Fibroblast of skin of right biceps (primary cell): ENCODE measurements at regions not wholly inside any gene's neighbourhood (a gene's known extent, or its start where the extent isn't known, plus 50 kb on each side); places are given as distances from the start of the nearest gene placed in this dataset.

Experiments used
- DNase-seq: peaks from one replicate; pipeline ENCODE4 v3.0.0-alpha.2; 2013

DNA sequence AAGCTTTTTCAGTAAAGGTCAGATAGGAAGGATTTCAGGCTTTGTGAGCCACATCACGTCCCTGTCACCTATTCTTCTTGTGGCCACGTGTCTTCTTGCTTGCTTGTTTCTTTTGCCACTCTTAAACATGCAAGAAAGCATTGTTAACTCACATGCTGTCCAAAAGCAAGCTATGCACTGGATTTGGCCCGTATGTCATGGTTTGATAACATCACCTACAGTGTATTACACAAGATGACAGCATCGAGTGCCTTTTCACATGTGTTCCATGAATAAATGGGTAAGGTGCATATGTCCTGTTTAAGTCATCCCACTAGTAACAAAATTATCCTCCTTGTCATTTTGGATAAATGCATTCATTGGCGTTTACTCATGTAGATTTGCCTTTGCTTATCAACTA is 468.0 kb upstream of the FAT1 start:
- no peak for DNase-seq

DNA sequence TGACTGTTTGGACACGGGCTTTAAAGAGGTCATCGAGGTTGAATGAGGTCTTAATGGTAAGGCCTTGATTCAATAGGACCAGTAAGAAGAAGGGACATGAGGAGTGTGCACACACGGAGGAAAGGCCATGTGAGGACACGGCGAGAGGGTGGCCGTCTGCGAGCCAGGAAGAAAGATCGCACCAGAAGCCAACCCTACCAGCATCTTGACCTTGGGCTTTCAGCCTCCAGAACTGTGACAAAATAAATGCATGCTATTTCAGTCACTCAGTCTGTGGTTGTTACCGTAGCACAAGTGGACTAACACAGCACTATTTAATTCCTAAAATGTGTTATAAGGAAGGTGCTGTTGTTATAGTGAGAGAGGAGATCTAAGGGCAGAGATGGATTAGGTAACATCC is 468.6 kb upstream of the FAT1 start:
- DNase-seq = no peak

DNA sequence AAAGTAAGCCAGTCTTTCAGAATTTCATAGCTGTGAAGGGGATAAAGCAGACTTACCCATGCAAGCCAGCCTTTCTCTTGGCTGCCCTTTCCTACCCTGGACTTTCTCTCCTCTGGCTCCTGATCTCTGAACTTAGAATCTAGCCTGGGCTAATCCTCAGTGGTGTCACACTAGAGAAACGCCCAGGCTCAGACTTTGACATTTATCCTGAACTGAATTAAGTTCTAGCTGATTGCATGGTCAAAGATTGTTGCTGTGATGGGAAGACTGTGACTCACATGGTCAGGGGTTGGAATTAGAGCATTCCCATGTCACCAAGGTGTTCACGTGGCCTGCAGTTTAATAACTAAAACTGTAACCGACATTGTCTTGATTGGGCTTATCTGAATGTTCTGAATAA is 469.5 kb upstream of the FAT1 start:
- DNase-seq = no peak

- no peak for DNase-seq
These were observed 480.8 kb upstream of the FAT1 start for GRCh38 chr4:187204389-187204918.

DNA sequence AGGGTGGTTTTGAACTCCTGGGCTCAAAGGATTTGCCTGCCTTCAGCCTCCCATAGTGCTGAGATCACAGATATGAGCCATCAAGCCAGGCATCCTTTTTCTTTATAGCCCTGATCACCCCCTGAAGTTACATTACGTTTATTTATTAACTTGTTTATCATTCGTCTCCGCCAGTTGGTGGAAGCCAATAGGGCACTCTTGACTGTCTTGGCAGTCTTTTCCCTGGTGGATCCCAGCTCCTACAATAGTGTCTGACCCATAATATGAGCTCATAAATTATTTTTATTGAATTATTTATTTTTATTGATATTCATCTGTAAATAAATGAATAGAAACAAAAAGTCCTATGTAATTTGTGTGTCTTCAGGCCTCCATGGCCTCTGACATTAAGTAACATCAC is 484.3 kb upstream of the FAT1 start:
- no peak for DNase-seq

- no peak for DNase-seq
These were observed 485.0 kb upstream of the FAT1 start for GRCh38 chr4:187208651-187209050.

DNA sequence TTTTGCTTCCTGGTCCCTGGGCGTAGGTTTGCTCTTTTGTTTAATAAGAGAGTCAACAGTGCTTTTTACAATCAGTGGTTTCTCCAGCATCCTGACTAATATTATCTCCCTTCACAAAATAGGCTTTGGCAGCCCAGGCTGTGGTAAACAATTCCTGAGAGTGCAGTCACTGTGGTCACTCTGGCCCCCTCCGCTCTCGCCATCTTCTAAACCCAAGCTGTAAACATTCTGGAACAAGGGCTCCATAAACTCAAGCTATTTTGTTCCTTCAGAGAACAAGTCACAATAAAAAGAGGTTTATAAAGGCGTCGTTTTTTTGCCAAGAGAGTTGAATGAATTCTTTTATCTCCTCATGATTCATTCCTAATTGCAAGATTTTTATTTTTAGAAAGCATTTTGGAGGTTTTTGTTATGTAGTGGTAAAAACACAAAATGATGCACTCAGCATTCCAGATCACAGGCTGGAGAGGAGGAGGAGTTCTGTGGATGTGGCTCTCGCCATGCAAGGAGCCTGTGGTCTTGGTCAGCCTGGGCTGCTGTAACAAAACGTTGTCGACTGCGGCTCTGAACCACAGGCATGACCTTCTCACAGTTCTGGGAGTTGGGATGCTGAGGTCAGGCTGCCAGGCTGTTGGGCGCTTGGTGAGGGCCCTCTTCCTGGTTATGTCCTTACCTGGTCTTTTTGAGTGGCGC is 486.4 kb upstream of the FAT1 start:
- DNase-seq = peak; percentile 44

DNA sequence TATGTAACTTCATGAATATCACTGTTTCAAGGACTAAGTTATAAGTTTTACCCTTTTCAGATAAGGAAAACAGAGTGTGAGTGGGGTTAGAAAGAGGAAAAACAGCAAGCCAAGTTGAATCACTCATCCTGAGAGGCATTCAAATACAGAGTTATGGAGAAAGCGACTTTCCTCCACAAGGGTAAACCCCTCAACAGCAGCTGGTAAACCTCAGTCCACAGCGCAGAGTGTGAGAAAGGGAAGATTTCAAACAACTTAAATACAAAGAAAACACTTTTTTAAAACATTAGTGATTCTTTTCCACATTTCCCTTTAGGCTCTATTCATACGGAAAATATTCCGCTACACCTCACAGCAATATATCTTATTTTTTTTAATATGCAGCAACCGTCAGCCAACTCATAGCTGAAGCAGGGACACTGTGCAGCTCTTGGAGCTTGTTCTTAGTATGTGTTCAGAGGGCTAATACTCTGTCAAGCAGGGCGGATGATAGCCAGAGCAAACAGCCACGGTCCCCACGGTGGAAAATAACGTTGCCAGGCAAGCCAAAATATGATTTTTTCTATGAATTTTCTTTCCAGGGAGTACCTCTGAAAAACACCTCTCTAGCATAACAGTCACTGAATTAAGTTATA is 488.9 kb upstream of the FAT1 start:
- DNase-seq = no peak

- DNase-seq = no peak
These were observed 491.8 kb upstream of the FAT1 start for GRCh38 chr4:187215438-187215837.

DNA sequence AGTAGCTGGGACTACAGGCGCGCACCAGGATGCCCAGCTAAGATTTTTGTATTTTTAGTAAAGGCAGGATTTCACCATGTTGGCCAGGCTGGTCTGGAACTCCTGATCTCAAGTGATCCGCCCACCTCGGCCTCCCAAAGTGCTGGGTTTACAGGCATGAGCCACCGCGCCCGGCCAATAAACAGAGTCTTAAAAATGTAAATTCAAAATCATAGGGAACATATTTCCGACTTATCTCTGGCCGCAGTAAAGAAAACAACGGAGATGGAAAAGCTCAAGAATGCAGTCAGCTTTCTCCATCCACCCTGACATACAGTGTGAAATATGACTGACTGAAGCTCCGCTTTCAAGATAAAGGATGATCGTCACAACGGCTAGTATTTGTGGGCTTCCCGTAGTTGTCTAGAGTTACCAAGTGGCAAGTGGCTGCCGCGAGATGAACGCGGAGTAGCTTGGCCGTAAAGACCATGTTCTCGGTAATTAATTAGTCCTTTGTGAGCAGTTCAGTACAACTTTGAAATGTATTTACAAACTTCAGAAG is 495.1 kb upstream of the FAT1 start:
- no peak for DNase-seq

GRCh38 chr4:187224560-187224959 is 500.9 kb upstream of the FAT1 start:
- no peak for DNase-seq

- no peak for DNase-seq
These were observed 504.4 kb upstream of the FAT1 start for GRCh38 chr4:187227907-187228704.

DNA sequence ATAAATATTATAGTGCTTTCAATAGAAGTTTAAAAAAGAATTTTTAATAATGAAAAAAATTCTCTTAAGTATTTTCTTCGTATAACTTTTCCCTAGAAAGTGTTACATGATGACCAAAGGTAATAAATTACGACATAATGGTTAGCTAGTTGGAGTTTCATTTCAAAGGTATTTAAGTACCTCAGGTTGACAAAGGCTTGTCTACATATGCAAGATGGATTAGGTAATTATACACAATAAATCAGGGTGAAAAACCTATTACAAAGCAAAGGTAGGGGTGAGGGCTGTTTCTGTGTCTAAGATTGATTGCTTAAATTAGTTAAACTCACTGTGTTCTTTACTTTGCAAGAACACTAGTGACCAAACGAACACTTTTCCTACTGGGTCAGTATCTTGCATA is 508.5 kb upstream of the FAT1 start:
- no peak for DNase-seq

- DNase-seq = no peak
These were observed 509.1 kb upstream of the FAT1 start for GRCh38 chr4:187232796-187233195.

- DNase-seq = no peak
These were observed 512.0 kb upstream of the FAT1 start for GRCh38 chr4:187235456-187236170.

DNA sequence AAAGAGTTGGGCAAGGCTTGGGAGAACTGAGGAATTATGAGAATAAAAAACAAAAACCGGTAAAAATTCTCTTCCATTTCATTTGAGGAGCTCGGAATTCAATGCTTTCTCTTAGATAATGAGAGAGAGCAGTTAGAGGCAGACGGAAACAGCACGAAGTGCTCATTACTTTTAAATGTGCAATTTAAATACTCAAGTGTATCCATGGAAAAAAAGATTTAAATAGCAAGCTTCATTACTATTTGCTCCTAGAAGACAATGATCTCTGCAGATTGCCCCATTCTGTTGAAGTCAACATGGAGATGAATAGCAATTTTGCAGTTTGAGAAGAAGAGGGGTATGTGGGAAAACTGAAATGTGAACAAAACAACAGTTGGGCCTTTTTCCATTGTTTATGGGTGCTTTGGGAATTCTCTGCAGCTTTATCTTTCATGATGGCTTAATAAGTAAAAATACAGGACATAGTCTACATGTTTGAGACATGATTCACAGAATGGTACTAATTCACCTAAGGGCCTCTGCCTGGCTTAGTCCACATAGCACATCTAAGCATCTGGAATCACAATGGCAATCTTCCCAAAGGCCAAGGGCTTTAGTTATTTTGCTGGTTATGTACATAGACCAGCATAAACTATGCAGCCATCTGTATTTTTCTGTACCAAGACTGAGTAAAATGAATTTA is 512.7 kb upstream of the FAT1 start:
- DNase-seq = peak; percentile 81

DNA sequence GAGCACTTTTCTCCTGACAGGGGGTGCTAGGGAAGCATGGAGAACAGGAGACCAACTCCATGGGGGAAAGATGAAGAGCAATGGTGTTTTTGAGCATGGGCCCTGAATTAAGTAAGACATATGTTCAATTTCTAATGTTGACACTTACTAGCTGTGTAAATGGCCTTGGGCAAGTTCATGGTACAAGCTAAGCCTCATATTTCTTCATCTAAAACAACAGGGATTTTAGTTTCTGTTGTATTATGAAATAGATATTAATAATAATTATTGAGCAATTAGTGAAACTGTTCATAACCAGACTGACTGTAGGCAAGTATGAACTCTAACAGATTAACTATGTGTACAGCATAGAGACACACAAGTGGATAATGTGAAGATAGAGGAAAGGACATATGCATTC is 515.0 kb upstream of the FAT1 start:
- no peak for DNase-seq

- DNase-seq = peak; percentile 33
These were observed 528.2 kb upstream of the FAT1 start for GRCh38 chr4:187251896-187252295.

DNA sequence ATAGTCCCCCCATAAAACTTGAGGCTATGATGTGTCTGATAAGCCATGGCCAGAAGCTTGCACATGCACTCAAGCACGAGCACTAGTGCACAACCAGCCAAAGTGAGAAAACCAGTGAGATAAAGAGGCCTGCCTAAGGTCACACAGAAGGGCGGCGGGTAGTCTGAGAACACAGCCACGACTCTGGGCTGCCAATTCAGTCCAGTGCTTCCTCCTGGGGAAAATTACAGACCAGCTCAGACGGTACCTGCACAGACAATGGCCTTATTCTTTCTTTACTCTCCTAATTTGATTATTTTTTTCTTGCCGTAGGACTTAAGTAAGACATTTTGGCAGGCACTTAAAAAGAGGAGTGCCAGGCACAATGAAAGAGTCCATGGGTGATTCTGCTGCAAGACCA is 533.2 kb upstream of the FAT1 start:
- no peak for DNase-seq

GRCh38 chr4:187258651-187259401 is 535.2 kb upstream of the FAT1 start:
- no peak for DNase-seq

DNA sequence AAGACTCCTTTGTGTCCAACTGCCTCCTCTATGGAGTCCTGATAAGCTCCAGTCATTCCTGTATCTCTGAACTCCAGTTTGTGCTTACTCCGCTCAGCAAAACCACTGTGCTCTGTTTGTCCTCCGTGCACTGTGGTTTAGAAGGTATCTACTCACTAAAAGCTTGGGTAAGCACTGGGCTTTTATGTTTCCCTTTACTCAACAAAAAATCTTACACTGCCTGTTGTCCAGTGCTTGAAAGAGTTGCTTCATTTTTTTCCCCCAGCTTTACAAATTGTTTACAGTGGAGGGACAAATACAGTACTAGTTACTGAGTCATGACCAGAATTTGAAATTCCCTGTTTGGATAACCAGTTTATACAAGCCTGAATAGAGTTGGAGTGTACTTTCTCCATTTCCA is 545.3 kb upstream of the FAT1 start:
- no peak for DNase-seq

DNA sequence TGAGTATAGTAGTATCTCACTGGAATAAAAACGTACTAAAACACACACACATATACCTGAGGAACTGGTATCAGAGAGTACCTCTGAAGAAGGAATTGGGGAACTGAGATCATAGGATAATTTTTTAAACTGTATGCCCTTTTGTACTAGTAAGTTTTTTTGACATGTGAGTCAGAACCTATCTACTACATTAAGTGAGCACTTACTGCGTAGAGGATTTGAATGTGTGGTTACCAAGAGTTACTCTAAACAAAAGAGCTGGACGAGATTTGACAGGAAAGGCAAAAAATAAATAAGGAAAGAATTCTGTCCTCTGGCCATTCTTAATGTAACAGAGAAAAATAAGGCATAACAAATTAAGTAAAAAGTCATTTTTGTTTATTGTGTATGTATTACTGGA is 546.5 kb upstream of the FAT1 start:
- no peak for DNase-seq
